GM19452 (cell line): ENCODE measurements at regions not wholly inside any gene's neighbourhood (a gene's known extent, or its start where the extent isn't known, plus 50 kb on each side); places are given as distances from the start of the nearest gene placed in this dataset.

Experiments used
- ATAC-seq: cut with Tn5 transposase; IDR thresholded peaks from one replicate; pipeline ENCODE4 v1.9.1; 2021; ENCODE audit not compliant: unreplicated experiment

- no peak for ATAC-seq
These were observed 57.7 kb upstream of the KLF4 start for GRCh38 chr9:107547303-107547702.

- ATAC-seq, result no peak
These were observed 57.3 kb upstream of the KLF4 start for GRCh38 chr9:107546859-107547258.

GRCh38 chr9:107545036-107545435, 55.5 kb upstream of the KLF4 start:
- no peak for ATAC-seq

DNA sequence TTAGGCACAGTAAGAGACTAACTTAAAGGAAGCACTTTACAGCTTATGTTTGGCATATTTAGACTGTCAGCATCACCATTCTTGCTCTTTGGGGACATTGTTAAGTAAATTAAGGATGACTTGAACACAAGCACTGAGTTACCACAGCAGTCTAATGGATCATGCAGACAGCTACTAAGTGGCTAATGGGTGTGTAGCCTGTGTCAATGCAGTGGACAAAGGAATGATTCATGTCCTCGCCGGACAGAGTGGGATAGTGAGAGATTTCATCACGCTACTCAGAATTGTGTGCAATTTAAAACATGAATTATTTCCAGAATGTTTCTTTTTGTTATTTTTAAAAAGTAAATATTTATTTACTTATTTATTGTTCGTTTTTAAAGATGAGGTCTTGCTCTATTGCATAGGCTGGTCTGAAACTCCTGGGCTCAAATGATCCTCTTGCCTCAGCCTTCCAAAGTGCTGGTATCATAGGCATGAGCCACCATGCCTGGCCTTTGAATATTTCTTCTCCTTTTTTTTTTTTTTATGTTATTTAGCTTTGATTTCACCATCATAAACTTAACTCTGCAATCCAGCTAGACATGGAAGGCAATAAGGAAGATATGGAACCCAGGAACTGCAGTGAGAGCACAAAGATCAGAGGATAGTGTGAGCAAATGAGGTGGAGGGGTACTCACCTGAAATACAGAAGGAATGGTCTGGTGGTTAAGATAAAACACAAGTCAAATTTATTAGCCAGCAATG, 53.0 kb upstream of the KLF4 start:
- ATAC-seq, result no peak

- peak; percentile 64 for ATAC-seq
These were observed 52.0 kb upstream of the KLF4 start for GRCh38 chr9:107541523-107541922.

DNA sequence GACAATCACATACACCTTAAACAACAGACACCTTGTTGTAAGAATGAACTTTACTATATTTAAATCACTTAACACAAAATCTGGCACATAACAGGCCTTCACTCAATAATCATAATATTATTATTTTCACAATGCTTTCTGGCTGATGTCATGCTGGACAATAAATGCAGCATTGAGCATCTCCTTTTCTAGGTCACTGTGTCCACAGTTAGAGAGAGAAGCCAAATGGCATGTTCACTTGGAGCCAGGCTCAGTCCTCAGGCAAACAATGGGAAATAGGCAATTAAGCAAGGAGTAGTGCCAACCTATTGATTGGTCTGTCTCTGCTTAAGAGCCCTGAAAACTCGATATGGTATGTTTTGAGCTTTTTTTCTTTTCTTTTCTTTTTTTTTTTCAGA, 50.6 kb upstream of the KLF4 start:
- ATAC-seq, result no peak

- no peak for ATAC-seq
These were observed 50.0 kb upstream of the KLF4 start for GRCh38 chr9:107539427-107540163.
